ENCODE measurements at regions not wholly inside any gene's neighbourhood (a gene's known extent, or its start where the extent isn't known, plus 50 kb on each side); places are given as distances from the start of the nearest gene placed in this dataset.

GRCh38 chr3:194976049-194976451 lies 290.4 kb downstream of the FAM43A start:
- no peaks in the 10 kb centered on the region for H4K20me1 ChIP-seq (ENCODE audit: control insufficient read depth, insufficient read depth, low read length, poor library complexity, severe bottlenecking)
- no peak overlapping the region for H3K4me3 ChIP-seq (ENCODE audit: control extremely low read depth in 1 of 5, extremely low read depth in 1 of 5, insufficient read depth in 1 of 5, low read depth in 2 of 5, low read length in 4 of 5)
- intact Hi-C loops (cut with micrococcal nuclease), result no loop called here
- H3K79me2 ChIP-seq (ENCODE audit: control insufficient read depth, insufficient read depth, low read length), result no peaks in the 10 kb centered on the region
- H2AFZ ChIP-seq (ENCODE audit: insufficient read depth, low read depth, low read length, poor library complexity, severe bottlenecking), result no peak overlapping the region
- CTCF ChIA-PET, result interaction anchor here (0.7 to 3.0 kb wide), 8 partner anchors 22 to 304 kb away, joined by 3 to 21 read pairs (median 6); partner anchors contain the start of genes LSG1 and XXYLT1
- 89% methylated on average over 5 of the region's 5 CpGs for WGBS (ENCODE audit: insufficient coverage)
- H3K9ac ChIP-seq (ENCODE audit: low read length), result peak overlapping the region; percentile 9
- Mint-ChIP-seq H3K4me1 (peaks cover 26% of the 10 kb centered on the region), H3K27me3 (no peaks in the 10 kb centered on the region), H3K27ac (peak overlapping the region; percentile 85), H3K9me3 (ENCODE audit: insufficient read depth) (no peaks in the 10 kb centered on the region), H3K4me3 (peak overlapping the region; percentile 48)
- no peak for ATAC-seq (ENCODE audit: low read depth)
- H3K9me3 ChIP-seq (ENCODE audit: control extremely low read depth in 1 of 3, control insufficient read depth in 2 of 3, insufficient read depth in 1 of 3, low read length in 2 of 3), result no peaks in the 10 kb centered on the region
- no peaks in the 10 kb centered on the region for H3K27me3 ChIP-seq (replicated peaks in 1 of 4; ENCODE audit: control extremely low read depth in 1 of 4, control insufficient read depth in 3 of 4, insufficient read depth in 4 of 4, low read length in 3 of 4)
- H3K36me3 ChIP-seq (replicated peaks in 1 of 2; ENCODE audit: control extremely low read depth in 1 of 2, control insufficient read depth in 1 of 2, extremely low read depth in 1 of 2, insufficient read depth in 2 of 2, low read length in 1 of 2), result no peaks in the 10 kb centered on the region
- no peak overlapping the region for H3K27ac ChIP-seq (ENCODE audit: low read length in 2 of 2)
- TF ChIP-seq CTCF (IDR thresholded peaks at IDR 0.05), result no peak
- no peak for TF ChIP-seq EZH2 (IDR thresholded peaks at IDR 0.05; ENCODE audit: borderline replicate concordance, insufficient read depth, low read depth, low read length, poor library complexity, severe bottlenecking)
- DNase-seq, result no peak
- H3K4me1 ChIP-seq (ENCODE audit: control insufficient read depth in 2 of 2, insufficient read depth in 2 of 2, low read length in 2 of 2), result peaks cover 14 to 23% of the 10 kb centered on the region in 2 donors
- POLR2A ChIA-PET, result interaction anchor here (0.6 to 2.7 kb wide), 7 partner anchors 17 to 667 kb away, joined by 3 to 13 read pairs (median 7); partner anchors contain the start of gene FAM43A
- H3K4me2 ChIP-seq (replicated peaks; ENCODE audit: low read depth, low read length, poor library complexity, severe bottlenecking), result peak overlapping the region; percentile 38

- no peaks in the 10 kb centered on the region for H3K9me3 ChIP-seq (ENCODE audit: control extremely low read depth in 1 of 3, control insufficient read depth in 2 of 3, insufficient read depth in 1 of 3, low read length in 2 of 3)
- intact Hi-C loops (cut with micrococcal nuclease), result no loop called here
- H3K27me3 ChIP-seq (replicated peaks in 1 of 4; ENCODE audit: control extremely low read depth in 1 of 4, control insufficient read depth in 3 of 4, insufficient read depth in 4 of 4, low read length in 3 of 4), result no peaks in the 10 kb centered on the region
- 95% methylated on average over 6 of the region's 7 CpGs for WGBS (ENCODE audit: insufficient coverage)
- no peak overlapping the region for H3K27ac Mint-ChIP-seq
- H3K4me1 Mint-ChIP-seq, result peaks cover 26% of the 10 kb centered on the region
- H3K4me1 ChIP-seq (ENCODE audit: control insufficient read depth in 2 of 2, insufficient read depth in 2 of 2, low read length in 2 of 2), result peaks cover 14 to 23% of the 10 kb centered on the region in 2 donors
- no peaks in the 10 kb centered on the region for H3K27me3 Mint-ChIP-seq
- TF ChIP-seq EZH2 (IDR thresholded peaks at IDR 0.05; ENCODE audit: borderline replicate concordance, insufficient read depth, low read depth, low read length, poor library complexity, severe bottlenecking) (no peak), CTCF (IDR thresholded peaks at IDR 0.05) (no peak)
- H3K27ac ChIP-seq (ENCODE audit: low read length in 2 of 2), result no peak overlapping the region
- no peaks in the 10 kb centered on the region for H3K9me3 Mint-ChIP-seq (ENCODE audit: insufficient read depth)
- ChIA-PET POLR2A (interaction anchor here (2.7 kb wide), 1 partner anchor 290 kb away, joined by 13 read pairs; the partner anchor contains the start of gene FAM43A), CTCF (interaction anchor here (0.6 to 3.0 kb wide), 4 partner anchors 24 to 305 kb away, joined by 3 to 21 read pairs (median 9); partner anchors contain the start of gene LSG1)
- no peak overlapping the region for H3K4me3 Mint-ChIP-seq
- no peak overlapping the region for H3K4me2 ChIP-seq (replicated peaks; ENCODE audit: low read depth, low read length, poor library complexity, severe bottlenecking)
- no peaks in the 10 kb centered on the region for H3K79me2 ChIP-seq (ENCODE audit: control insufficient read depth, insufficient read depth, low read length)
- H3K9ac ChIP-seq (ENCODE audit: low read length), result no peak overlapping the region
- no peak overlapping the region for H3K4me3 ChIP-seq (ENCODE audit: control extremely low read depth in 1 of 5, extremely low read depth in 1 of 5, insufficient read depth in 1 of 5, low read depth in 2 of 5, low read length in 4 of 5)
- no peak overlapping the region for H2AFZ ChIP-seq (ENCODE audit: insufficient read depth, low read depth, low read length, poor library complexity, severe bottlenecking)
- no peak for ATAC-seq (ENCODE audit: low read depth)
- no peak for DNase-seq
- H4K20me1 ChIP-seq (ENCODE audit: control insufficient read depth, insufficient read depth, low read length, poor library complexity, severe bottlenecking), result no peaks in the 10 kb centered on the region
- no peaks in the 10 kb centered on the region for H3K36me3 ChIP-seq (replicated peaks in 1 of 2; ENCODE audit: control extremely low read depth in 1 of 2, control insufficient read depth in 1 of 2, extremely low read depth in 1 of 2, insufficient read depth in 2 of 2, low read length in 1 of 2)
These were observed 291.2 kb downstream of the FAM43A start for GRCh38 chr3:194976874-194977273.

All from B cell (primary cell).